ENCODE measurements at regions not wholly inside any gene's neighbourhood (a gene's known extent, or its start where the extent isn't known, plus 50 kb on each side); places are given as distances from the start of the nearest gene placed in this dataset.

DNA sequence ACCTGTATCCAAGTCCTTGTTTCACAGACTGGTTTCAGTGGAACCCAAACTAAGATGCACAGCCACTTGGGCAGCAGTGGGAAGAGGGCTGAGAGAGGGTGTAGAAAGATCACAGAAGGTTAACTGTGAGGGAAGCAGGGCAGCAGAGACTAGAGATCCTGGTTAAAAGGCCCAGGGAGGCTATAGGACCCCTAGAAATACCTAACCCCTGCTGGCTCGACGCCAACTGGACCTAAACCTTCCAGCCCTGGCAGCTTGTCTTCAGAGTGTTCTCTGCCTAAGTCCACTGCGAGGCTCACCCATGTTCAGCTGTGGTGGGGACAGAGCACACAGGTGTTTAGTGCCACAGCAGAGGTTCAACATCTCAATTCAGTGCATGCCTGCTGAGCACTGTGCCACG lies 96.5 kb downstream of the ZNF621 start:
- TF ChIP-seq, protein P1, sequence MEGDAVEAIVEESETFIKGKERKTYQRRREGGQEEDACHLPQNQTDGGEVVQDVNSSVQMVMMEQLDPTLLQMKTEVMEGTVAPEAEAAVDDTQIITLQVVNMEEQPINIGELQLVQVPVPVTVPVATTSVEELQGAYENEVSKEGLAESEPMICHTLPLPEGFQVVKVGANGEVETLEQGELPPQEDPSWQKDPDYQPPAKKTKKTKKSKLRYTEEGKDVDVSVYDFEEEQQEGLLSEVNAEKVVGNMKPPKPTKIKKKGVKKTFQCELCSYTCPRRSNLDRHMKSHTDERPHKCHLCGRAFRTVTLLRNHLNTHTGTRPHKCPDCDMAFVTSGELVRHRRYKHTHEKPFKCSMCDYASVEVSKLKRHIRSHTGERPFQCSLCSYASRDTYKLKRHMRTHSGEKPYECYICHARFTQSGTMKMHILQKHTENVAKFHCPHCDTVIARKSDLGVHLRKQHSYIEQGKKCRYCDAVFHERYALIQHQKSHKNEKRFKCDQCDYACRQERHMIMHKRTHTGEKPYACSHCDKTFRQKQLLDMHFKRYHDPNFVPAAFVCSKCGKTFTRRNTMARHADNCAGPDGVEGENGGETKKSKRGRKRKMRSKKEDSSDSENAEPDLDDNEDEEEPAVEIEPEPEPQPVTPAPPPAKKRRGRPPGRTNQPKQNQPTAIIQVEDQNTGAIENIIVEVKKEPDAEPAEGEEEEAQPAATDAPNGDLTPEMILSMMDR (conservative IDR thresholded peaks at IDR 0.05; ENCODE audit: control insufficient read depth, insufficient read depth, low read depth, low read length) = no peak
- no peak overlapping the region for H3K4me3 ChIP-seq (ENCODE audit: control insufficient read depth, low read depth, low read length)
- no peak for DNase-seq (ENCODE audit: low read depth)

GRCh38 chr3:40623567-40623966 lies 98.8 kb downstream of the ZNF621 start:
- DNase-seq (ENCODE audit: low read depth) = peak; percentile 38
- TF ChIP-seq, protein P1 (conservative IDR thresholded peaks at IDR 0.05; ENCODE audit: control insufficient read depth, insufficient read depth, low read depth, low read length) = no peak
- H3K4me3 ChIP-seq (ENCODE audit: control insufficient read depth, low read depth, low read length) = no peak overlapping the region

- no peak overlapping the region for H3K4me3 ChIP-seq (ENCODE audit: control insufficient read depth, low read depth, low read length)
- no peak for DNase-seq (ENCODE audit: low read depth)
- TF ChIP-seq, protein P1 (conservative IDR thresholded peaks at IDR 0.05; ENCODE audit: control insufficient read depth, insufficient read depth, low read depth, low read length) = no peak
Observed at GRCh38 chr3:40624189-40624769, 99.5 kb downstream of the ZNF621 start.

GRCh38 chr3:40627095-40627494 lies 102.3 kb downstream of the ZNF621 start:
- no peak for DNase-seq (ENCODE audit: low read depth)
- H3K4me3 ChIP-seq (ENCODE audit: control insufficient read depth, low read depth, low read length) = no peak overlapping the region
- TF ChIP-seq, protein P1 (conservative IDR thresholded peaks at IDR 0.05; ENCODE audit: control insufficient read depth, insufficient read depth, low read depth, low read length) = no peak

DNA sequence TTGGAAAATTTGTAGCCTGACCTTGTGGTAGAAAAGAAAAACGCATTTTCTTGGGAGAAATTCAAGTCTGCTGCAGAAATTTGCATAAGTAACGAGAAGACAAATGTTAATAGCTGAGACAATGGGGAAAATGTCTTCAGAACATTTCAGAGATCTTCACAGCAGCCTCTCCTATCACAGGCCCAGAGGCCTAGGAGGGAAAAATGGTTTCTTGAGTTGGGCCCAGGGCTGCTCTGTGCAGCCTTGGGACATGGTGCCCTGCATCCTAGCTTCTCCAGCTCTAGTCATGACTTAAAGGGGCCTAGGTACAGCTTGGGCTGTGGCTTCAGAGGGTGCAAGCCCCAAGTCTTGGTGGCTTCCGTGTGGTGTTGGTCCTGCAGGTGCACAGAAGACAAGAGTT lies 104.2 kb downstream of the ZNF621 start:
- no peak overlapping the region for H3K4me3 ChIP-seq (ENCODE audit: control insufficient read depth, low read depth, low read length)
- DNase-seq (ENCODE audit: low read depth) = no peak
- TF ChIP-seq, protein P1 (conservative IDR thresholded peaks at IDR 0.05; ENCODE audit: control insufficient read depth, insufficient read depth, low read depth, low read length) = no peak

- TF ChIP-seq, protein P1 (conservative IDR thresholded peaks at IDR 0.05; ENCODE audit: control insufficient read depth, insufficient read depth, low read depth, low read length) = no peak
- no peak for DNase-seq (ENCODE audit: low read depth)
- no peak overlapping the region for H3K4me3 ChIP-seq (ENCODE audit: control insufficient read depth, low read depth, low read length)
Observed at GRCh38 chr3:40631341-40631995, 106.7 kb downstream of the ZNF621 start.

Measured in fibroblast of mammary gland (primary cell).